ENCODE measurements at regions not wholly inside any gene's neighbourhood (a gene's known extent, or its start where the extent isn't known, plus 50 kb on each side); places are given as distances from the start of the nearest gene placed in this dataset.

DNA sequence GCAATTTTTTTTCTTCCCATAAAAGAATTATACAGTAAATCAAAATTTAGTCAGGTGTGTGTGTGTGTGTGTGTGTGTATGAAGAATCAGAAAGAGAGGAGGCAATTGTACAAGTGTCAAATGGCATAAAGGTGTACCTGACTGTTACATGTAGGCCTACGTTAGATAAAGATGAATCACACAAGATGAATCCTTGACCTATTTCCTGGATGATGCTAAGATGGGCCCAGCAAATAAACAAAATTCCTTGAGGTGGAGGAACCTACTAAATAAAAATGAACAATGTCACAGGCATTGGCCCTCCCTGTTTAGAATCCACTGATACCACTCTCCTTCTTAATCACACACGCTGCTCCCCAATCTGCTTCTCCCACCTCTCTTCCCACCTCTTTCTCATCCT lies 79.7 kb upstream of the LRATD1 start:
- no peak for TF ChIP-seq CTCF (IDR thresholded peaks at IDR 0.05; ENCODE audit: borderline replicate concordance, control extremely low read depth, extremely low read depth, insufficient read depth, missing control alignments)
- in situ Hi-C loops (cut with MboI; ENCODE audit: low sequenced_read_pairs, unreplicated experiment) = no loop called here
- no peak for DNase-seq (ENCODE audit: low spot score)

DNA sequence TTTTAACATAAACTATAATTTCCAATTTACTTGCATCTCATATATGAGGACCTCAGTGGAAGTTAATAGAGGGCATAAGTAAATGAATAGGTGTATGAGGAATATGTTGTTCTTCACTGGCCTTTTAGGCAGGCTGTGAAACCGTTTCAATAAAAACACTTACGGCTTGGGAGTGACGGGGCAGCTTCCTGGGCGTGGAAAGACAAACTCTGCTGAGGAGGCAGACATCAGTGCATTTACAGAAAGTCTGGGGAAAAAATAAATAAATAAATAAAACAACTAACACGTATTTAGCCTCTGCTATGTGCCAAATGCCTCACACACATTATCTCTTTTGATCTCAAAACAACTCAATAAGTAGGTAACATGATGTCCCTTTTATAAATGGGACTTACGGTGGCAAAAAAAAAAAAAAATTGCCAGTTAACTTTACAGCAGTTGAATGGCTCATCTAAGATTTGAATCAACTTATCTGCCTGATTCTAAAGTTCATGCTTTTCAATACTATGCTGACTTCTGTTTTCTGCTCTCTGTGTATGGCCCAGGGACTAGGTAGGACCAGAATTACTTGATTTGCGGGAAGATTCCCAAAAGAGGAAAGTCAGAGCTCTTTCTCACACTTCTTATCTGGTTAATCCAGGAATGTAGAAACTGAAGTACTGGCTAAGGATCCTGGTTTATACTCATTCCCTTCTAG lies 77.5 kb upstream of the LRATD1 start:
- no peak for TF ChIP-seq CTCF (IDR thresholded peaks at IDR 0.05; ENCODE audit: borderline replicate concordance, control extremely low read depth, extremely low read depth, insufficient read depth, missing control alignments)
- in situ Hi-C loops (cut with MboI; ENCODE audit: low sequenced_read_pairs, unreplicated experiment) = no loop called here
- no peak for DNase-seq (ENCODE audit: low spot score)

GRCh38 chr2:14557111-14557510 lies 75.4 kb upstream of the LRATD1 start:
- no peak for TF ChIP-seq CTCF (IDR thresholded peaks at IDR 0.05; ENCODE audit: borderline replicate concordance, control extremely low read depth, extremely low read depth, insufficient read depth, missing control alignments)
- in situ Hi-C loops (cut with MboI; ENCODE audit: low sequenced_read_pairs, unreplicated experiment) = no loop called here
- no peak for DNase-seq (ENCODE audit: low spot score)

DNA sequence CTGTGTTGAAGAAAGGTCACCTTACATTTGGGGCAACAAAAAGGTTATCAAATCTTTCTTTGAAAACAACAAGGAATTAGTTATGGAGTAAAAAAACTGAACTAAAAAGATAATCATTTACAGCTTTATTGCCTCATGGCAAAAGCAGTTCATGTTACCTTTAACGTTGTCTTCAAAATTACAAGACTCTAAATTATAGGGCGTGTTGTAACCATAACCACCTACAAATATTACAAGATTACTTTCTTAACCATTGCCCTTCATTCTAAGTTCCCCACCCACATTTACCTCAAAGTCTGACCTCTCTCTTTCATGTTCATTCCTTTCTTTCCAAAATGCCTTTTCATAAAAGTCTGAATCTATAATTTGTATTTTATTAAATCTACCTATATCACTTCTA lies 74.6 kb upstream of the LRATD1 start:
- no peak for TF ChIP-seq CTCF (IDR thresholded peaks at IDR 0.05; ENCODE audit: borderline replicate concordance, control extremely low read depth, extremely low read depth, insufficient read depth, missing control alignments)
- in situ Hi-C loops (cut with MboI; ENCODE audit: low sequenced_read_pairs, unreplicated experiment) = no loop called here
- DNase-seq (ENCODE audit: low spot score) = no peak

GRCh38 chr2:14558335-14558919 lies 74.1 kb upstream of the LRATD1 start:
- in situ Hi-C loops (cut with MboI; ENCODE audit: low sequenced_read_pairs, unreplicated experiment) = no loop called here
- TF ChIP-seq CTCF (IDR thresholded peaks at IDR 0.05; ENCODE audit: borderline replicate concordance, control extremely low read depth, extremely low read depth, insufficient read depth, missing control alignments) = no peak
- DNase-seq (ENCODE audit: low spot score) = no peak

DNA sequence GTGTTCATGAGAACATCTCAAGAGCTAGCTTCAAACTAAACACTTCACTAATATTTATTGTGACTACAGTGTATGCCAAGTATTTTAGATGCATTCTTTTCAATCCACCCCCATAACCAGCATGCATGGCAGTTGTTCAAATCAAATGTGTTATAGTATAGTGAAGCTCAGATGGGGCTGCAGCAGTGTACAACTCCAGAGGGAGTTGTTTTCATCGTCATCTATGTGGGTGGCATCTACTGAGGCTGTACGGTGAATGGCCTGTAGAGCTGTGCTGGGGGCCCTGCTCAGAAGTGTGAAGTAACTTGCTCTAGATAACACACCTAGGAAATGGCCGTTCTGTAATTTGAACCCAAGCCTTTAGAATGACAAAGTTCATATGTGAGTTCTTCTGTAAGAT lies 71.8 kb upstream of the LRATD1 start:
- no peak for TF ChIP-seq CTCF (IDR thresholded peaks at IDR 0.05; ENCODE audit: borderline replicate concordance, control extremely low read depth, extremely low read depth, insufficient read depth, missing control alignments)
- in situ Hi-C loops (cut with MboI; ENCODE audit: low sequenced_read_pairs, unreplicated experiment) = no loop called here
- DNase-seq (ENCODE audit: low spot score) = no peak
